Right ventricle myocardium inferior (tissue), 1 donor: ENCODE measurements at regions not wholly inside any gene's neighbourhood (a gene's known extent, or its start where the extent isn't known, plus 50 kb on each side); places are given as distances from the start of the nearest gene placed in this dataset.

Experiments
- ATAC-seq: fragments of 200-7000 bp; cut with Tn5 transposase; one replicate; pipeline ENCODE4 v1.9.1; 2020; ENCODE audit warnings: mild to moderate bottlenecking, moderate library complexity
- DNase-seq: peaks from one replicate; pipeline ENCODE4 v3.0.0; 2021; ENCODE audit errors: missing footprints
- intact Hi-C: fragments of 100-400 bp; cut with DNase I; formaldehyde crosslinking; loops from one replicate; pipeline ENCODE4 v1.11.0; 2022
- donor health status: DM: no; HTN: yes; CAD: no; lungs with severe emphysema.

GRCh38 chr10:33388785-33389184 is 54.3 kb upstream of the NRP1 start:
- intact Hi-C loops, result no loop called here
- no peak for DNase-seq
- ATAC-seq, result no peak

GRCh38 chr10:33388382-33388781 is 53.9 kb upstream of the NRP1 start:
- ATAC-seq (no peak), DNase-seq (no peak)
- intact Hi-C loops, result no loop called here

- DNase-seq (no peak), ATAC-seq (no peak)
- intact Hi-C loops, result no loop called here
Measured at GRCh38 chr10:33387720-33388119, 53.3 kb upstream of the NRP1 start.

DNA sequence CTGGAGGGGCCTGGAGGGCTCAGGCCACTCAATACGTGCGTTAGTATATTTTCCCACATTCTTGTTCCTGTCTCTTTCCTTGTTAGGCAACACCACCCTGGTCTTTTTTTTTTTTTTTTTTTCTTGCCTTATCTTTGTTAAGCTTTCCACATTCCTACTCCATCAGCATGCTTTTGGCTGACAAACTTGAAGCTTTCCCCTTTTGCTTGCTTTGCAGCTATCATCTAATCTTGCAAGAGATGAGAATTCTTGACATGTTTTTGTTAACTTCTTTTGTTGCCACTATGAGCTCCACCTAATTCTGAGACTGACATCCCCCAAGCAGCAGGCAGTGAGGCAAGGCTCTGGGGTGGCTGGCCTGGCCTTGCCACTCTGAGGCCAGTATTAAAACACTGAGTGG is 52.5 kb upstream of the NRP1 start:
- intact Hi-C loops, result no loop called here

DNA sequence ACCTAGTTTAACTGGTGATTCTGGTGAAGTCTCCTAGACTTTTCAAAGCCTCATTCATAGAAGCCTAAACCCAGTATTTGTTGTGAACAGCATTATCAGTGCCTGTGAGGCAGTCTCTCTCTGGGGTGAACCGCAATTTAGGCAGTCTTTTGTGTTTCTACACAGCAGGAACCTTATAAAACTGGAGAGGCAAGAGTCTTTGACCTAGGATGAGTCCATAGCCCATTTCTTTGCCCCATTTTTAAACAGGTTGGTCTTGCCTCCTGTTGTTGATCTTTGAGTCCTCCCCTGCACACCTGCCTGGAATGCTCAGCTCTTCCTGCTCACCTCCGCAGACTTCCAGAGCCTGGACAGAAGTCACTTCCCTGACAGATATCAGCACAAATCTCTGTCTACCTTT is 51.2 kb upstream of the NRP1 start:
- ATAC-seq (no peak), DNase-seq (no peak)
- intact Hi-C loops, result no loop called here

More for the DNA sequence above, 52.5 kb upstream of the NRP1 start:
- DNase-seq, result no peak
- no peak for ATAC-seq

DNA sequence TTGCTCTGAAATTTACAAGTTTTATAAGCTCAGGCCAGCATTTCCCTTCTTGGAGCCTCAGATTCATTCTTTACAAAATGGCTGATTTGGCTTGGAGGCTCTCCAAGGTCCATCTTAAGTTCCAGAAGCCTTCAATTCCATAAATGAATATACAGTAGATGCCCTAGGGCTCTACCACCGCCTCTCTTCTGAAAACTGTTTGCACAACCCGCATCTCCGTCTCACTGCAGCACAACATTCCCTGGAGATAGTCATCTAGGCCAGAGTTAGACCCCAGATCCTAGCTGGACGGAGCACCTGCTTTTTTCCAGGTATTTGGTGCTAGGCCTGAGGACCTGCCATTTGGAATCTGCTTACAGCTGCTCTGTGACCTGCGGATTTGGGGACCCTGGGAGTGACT is 50.5 kb upstream of the NRP1 start:
- ATAC-seq (no peak), DNase-seq (no peak)
- intact Hi-C loops, result no loop called here
